Dermis microvascular lymphatic vessel endothelial cell (primary cell): ENCODE measurements at regions not wholly inside any gene's neighbourhood (a gene's known extent, or its start where the extent isn't known, plus 50 kb on each side); places are given as distances from the start of the nearest gene placed in this dataset.
"Not testable (repeated sequence)": the region's sequence is repeated elsewhere in the genome, so short reads cannot be mapped to it uniquely, and the experiment has no call there.

Experiments
- DNase-seq, 2 donors: peaks; one replicate each; pipeline versions ENCODE4 v3.0.0 to v3.0.0-alpha.2; 2010; ENCODE audit warnings: low read depth in 2 of 2

- not testable (repeated sequence) for DNase-seq
Observed at GRCh38 chr3:137595415-137595814, 168.7 kb upstream of the SOX14 start.

DNA sequence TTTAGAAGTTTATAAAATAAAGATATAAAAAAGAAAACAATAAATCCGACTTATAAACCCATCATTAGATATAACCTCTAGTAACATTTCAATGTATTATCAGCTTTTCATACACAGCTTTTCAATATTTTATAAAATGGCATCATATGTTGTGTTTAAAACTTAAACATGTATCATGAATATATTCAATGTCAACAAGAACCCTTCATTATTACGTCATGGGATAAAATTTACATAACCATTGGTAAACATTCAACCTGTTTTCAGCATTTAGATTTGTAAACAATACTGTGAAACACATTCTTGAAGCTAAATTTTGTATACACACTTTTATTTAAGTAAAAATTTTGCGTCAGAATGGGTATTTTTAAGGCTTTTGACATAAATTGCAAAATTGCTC lies 153.4 kb upstream of the SOX14 start:
- no peak for DNase-seq

DNA sequence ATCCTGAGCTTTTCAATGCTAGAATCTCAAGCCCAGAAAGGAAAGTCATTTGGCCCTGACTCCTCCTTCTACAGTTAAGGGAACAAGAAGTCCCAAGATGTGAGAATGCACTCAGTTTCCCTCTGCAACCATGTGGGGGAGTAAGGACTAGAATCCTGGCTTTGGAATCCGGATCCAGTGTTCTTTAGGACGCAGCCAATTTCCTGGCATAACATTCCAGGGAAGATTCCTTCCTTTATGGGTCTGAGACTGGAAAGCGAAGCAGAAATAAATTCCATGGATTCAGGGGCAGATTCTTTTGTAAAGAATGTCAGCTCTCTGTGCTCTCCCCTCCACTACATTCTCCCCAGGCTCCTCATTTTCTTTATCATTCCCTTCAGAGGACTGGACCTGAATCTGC lies 151.8 kb upstream of the SOX14 start:
- DNase-seq: no peak

GRCh38 chr3:137615659-137616418 lies 148.3 kb upstream of the SOX14 start:
- DNase-seq: no peak

DNA sequence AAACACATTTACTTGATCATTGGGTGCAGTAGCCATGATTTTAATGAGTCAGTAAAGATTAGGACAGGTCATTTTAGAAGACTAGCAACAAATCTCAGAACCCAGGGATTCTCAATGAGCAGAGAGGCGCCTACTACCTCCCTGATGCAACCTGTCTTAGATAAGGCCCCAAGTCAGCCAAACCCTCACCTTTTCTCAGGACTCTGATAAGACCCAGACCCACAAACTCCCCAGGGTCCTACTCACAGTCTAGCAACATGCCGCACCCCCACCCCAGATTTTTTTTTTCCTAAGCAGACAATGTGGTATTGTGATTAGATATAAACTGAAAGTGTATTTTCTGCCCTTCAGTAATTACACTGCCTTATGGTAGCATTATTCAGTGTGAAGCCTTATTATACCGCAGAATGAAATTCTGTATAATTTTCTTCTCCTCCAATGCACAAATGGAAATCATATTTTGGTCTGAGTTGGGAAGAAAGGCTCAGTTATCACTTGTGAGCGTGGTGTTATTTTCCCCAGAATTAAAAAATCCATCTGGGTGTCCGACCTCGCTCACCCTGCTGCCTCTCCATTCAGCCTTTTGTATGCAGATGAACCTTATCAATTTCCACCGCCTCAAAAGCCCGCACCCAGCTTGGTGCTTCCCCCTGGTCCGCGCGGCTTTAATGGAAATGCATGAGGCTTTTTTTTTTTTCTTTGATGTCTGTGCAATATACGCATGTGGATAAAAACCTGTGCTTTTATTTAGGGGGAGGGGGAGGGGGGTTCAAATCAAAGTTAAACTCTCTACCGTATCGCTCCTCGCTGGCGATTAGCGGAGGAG lies 122.0 kb upstream of the SOX14 start:
- DNase-seq: no peak

DNA sequence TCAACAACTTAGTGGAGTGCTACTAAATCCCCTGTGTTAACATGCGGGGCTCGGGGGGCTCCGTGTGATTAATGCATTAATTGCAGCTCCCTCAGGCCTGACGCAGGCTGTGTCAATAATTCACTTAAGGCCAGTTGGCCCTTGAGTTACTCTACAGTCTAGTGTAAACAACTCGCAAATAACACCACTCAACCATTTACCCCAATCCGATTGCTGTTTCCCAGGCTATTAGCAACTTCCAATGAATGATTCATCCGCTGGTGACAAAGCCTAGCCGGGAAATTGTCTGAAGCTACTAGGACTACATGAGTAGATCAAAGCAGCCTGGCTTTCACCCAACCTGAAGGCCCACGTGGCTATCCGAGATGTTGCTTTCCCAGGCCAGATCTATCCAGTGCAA lies 121.3 kb upstream of the SOX14 start:
- DNase-seq: no peak

- no peak for DNase-seq
Observed at GRCh38 chr3:137647179-137647578, 116.9 kb upstream of the SOX14 start.

GRCh38 chr3:137669519-137670060 lies 94.5 kb upstream of the SOX14 start:
- DNase-seq: no peak

- no peak for DNase-seq
Observed at GRCh38 chr3:137687181-137687879, 76.8 kb upstream of the SOX14 start.

- peak; percentile 1 to 7 for DNase-seq
Observed at GRCh38 chr3:137692803-137693431, 71.2 kb upstream of the SOX14 start.

GRCh38 chr3:137693791-137694190 lies 70.3 kb upstream of the SOX14 start:
- DNase-seq: no peak

DNA sequence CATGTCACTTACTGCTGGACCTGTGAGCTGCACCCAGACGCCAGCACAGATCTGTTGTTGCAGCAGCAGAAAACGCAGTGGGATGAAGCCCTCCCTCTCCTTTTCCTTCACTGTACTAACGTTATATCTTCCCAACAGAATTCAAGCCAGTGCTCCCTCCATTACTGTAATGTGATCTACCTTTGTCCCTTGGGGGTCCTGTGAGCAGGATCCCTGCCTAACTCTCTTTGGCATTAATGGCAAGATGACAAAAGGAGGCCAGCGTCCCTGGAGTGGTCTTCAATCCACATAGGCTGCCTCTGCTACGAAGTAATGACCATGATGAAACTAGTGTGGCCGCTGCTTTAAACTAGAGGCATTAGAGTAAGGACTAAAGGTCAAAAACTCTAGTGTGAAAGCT lies 69.3 kb upstream of the SOX14 start:
- DNase-seq: no peak

- DNase-seq: no peak
Observed at GRCh38 chr3:137695351-137695750, 68.8 kb upstream of the SOX14 start.

DNA sequence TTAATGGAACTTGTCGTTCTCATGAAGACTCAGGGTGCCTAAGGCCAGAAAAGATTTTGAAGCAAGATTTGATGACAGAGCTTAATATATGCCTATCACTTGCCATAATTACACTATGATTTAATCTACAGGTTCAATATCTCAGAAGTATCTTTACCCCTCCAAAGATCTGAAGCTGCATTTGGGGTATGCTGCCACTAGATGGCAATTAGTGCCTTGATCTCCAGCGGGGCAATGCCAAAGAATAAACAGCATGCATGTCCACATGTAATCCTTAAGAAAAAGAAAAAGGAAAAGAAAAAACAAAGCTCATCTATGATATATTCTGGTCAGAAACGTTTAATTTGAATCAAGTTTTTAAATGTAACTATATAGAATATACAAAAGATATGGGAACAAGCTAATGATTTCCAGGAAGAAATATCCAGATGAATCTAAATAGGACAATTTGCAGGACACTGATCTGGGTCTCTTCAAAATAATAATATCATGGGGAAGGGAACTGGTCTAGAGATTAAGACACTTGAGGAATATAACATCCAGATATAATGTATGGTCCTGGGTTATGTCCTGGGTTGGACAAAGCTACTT lies 55.0 kb upstream of the SOX14 start:
- DNase-seq: no peak

DNA sequence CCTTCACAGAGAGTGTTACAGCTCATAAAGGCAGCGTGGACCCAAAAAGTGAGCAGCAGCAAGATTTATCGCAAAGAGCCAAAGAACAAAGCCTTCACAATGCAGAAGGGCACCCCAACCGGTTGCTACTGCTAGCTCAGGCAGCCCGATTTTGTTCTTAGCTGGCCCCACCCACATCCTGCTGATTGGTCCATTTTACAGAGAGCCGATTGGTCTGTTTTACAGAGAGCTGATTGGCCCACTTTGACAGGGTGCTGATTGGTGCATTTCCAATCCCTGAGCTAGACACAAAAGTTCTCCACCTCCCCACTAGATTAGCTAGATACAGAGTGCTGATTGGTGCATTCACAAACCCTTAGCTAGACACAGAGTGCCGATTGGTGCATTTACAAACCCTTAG lies 50.1 kb upstream of the SOX14 start:
- not testable (repeated sequence) for DNase-seq
